B cell (primary cell): ENCODE measurements at regions not wholly inside any gene's neighbourhood (a gene's known extent, or its start where the extent isn't known, plus 50 kb on each side); places are given as distances from the start of the nearest gene placed in this dataset.

ENCODE experiments used
- ATAC-seq: fragments of 200-7000 bp; cut with Tn5 transposase; one replicate; pipeline ENCODE4 v1.10.0; 2021; ENCODE audit warnings: low read depth, mild to moderate bottlenecking, moderate number of reproducible peaks, moderate library complexity
- CTCF ChIA-PET: fragments of 350-600 bp; sonication (Branson Sonifier 250); formaldehyde crosslinking; loops from one replicate; lab custom pipeline; 2021; ENCODE audit warnings: antibody characterized with exemption, inconsistent platforms; lab: Charles Lee
- POLR2A ChIA-PET: fragments of 350-600 bp; sonication (Branson Sonifier 250); formaldehyde crosslinking; loops from one replicate; lab custom pipeline; 2021; ENCODE audit warnings: antibody characterized with exemption; lab: Charles Lee
- DNase-seq: peaks from one replicate; pipeline ENCODE4 v3.0.0; 2013
- H2AFZ ChIP-seq: 2 replicates; pipeline ENCODE4 v1.6.1; 2012; ENCODE audit warnings: mild to moderate bottlenecking, low read depth, low read length; ENCODE audit not compliant: insufficient read depth, poor library complexity, severe bottlenecking
- H3K27ac ChIP-seq, 2 donors: 1 replicate in 1 of 2; 2 replicates in 1 of 2; pipeline ENCODE4 v1.5.1; 2012 to 2013; ENCODE audit warnings: low read length in 2 of 2, mild to moderate bottlenecking in 2 of 2, moderate library complexity in 1 of 2
- H3K27me3 ChIP-seq, 4 experiments: fragments of 200-600 bp in 1 of 4; sonication (generic) in 1 of 4; replicated peaks in 1 of 4; 1 replicate in 2 of 4; 2 replicates in 2 of 4; pipeline versions ENCODE4 v1.6.1 to v1.7.0; 2013 to 2016; ENCODE audit warnings: low read length in 3 of 4, mild to moderate bottlenecking in 2 of 4, mixed read lengths in 1 of 4, moderate library complexity in 1 of 4; ENCODE audit not compliant: insufficient read depth in 4 of 4, control insufficient read depth in 3 of 4; ENCODE audit errors: control extremely low read depth in 1 of 4
- H3K36me3 ChIP-seq, 2 experiments: replicated peaks in 1 of 2; 1 replicate in 1 of 2; 2 replicates in 1 of 2; pipeline versions ENCODE4 v1.6.1 to v1.7.1; 2013; ENCODE audit warnings: low read length in 1 of 2; ENCODE audit not compliant: insufficient read depth in 2 of 2, control insufficient read depth in 1 of 2; ENCODE audit errors: control extremely low read depth in 1 of 2, extremely low read depth in 1 of 2
- H3K4me1 ChIP-seq, 2 donors: fragments of 200-600 bp in 1 of 2; sonication (generic) in 1 of 2; 1 replicate in 1 of 2; 2 replicates in 1 of 2; pipeline versions ENCODE4 v1.5.1 to v1.6.1; 2013 to 2017; ENCODE audit warnings: low read length in 2 of 2; ENCODE audit not compliant: control insufficient read depth in 2 of 2, insufficient read depth in 2 of 2
- H3K4me2 ChIP-seq: replicated peaks from 2 replicates; pipeline ENCODE3; 2012; ENCODE audit warnings: mild to moderate bottlenecking, low read depth, low read length; ENCODE audit not compliant: poor library complexity, severe bottlenecking
- H3K4me3 ChIP-seq, 5 experiments: fragments of 200-600 bp in 1 of 5; sonication (generic) in 1 of 5; 1 replicate in 3 of 5; 2 replicates in 2 of 5; pipeline versions ENCODE4 v1.5.1 to v1.7.0; 2011 to 2016; ENCODE audit warnings: low read length in 4 of 5, mild to moderate bottlenecking in 4 of 5, low read depth in 2 of 5, control low read depth in 1 of 5, moderate library complexity in 1 of 5; ENCODE audit not compliant: insufficient read depth in 1 of 5; ENCODE audit errors: control extremely low read depth in 1 of 5, extremely low read depth in 1 of 5
- H3K79me2 ChIP-seq: fragments of 200-600 bp; sonication (generic); one replicate; pipeline ENCODE4 v1.6.0; 2016; ENCODE audit warnings: low read length; ENCODE audit not compliant: control insufficient read depth, insufficient read depth
- H3K9ac ChIP-seq: fragments of 200-600 bp; sonication (generic); 2 replicates; pipeline ENCODE4 v1.6.1; 2017; ENCODE audit warnings: mild to moderate bottlenecking, low read length, moderate library complexity
- H3K9me3 ChIP-seq, 3 donors: one replicate each; pipeline versions ENCODE4 v1.6.1 to v1.7.1; 2013; ENCODE audit warnings: low read length in 2 of 3; ENCODE audit not compliant: control insufficient read depth in 2 of 3, insufficient read depth in 1 of 3; ENCODE audit errors: control extremely low read depth in 1 of 3
- H4K20me1 ChIP-seq: 2 replicates; pipeline ENCODE4 v1.6.0; 2012; ENCODE audit warnings: mild to moderate bottlenecking, low read length; ENCODE audit not compliant: insufficient read depth, control insufficient read depth, poor library complexity, severe bottlenecking
- H3K27ac Mint-ChIP-seq: one replicate; pipeline ENCODE4 v1.8.0; 2021; ENCODE audit warnings: mixed read lengths
- H3K27me3 Mint-ChIP-seq: one replicate; pipeline ENCODE4 v1.8.0; 2021; ENCODE audit warnings: mixed read lengths
- H3K4me1 Mint-ChIP-seq: one replicate; pipeline ENCODE4 v1.8.0; 2021; ENCODE audit warnings: mixed read lengths
- H3K4me3 Mint-ChIP-seq: one replicate; pipeline ENCODE4 v1.8.0; 2021; ENCODE audit warnings: mixed read lengths
- H3K9me3 Mint-ChIP-seq: one replicate; pipeline ENCODE4 v1.8.0; 2022; ENCODE audit warnings: mixed read lengths; ENCODE audit not compliant: insufficient read depth
- CTCF ChIP-seq: fragments of 200-600 bp; IDR thresholded peaks from one replicate; pipeline ENCODE4 v1.8.0; 2022; ENCODE audit warnings: antibody characterized with exemption, mild to moderate bottlenecking
- EZH2 ChIP-seq: IDR thresholded peaks from 2 replicates; pipeline ENCODE4 v1.6.1; 2012; ENCODE audit warnings: borderline replicate concordance, low read depth, mild to moderate bottlenecking, moderate library complexity, low read length; ENCODE audit not compliant: insufficient read depth, poor library complexity, severe bottlenecking
- WGBS: methylation state at CpG from one replicate; pipeline ENCODE4 v1.1.5; 2013; ENCODE audit warnings: missing lambda C conversion rate; ENCODE audit not compliant: insufficient coverage; 5-methylcytosine and 5-hydroxymethylcytosine counted together
- intact Hi-C: fragments of 100-400 bp; cut with micrococcal nuclease; formaldehyde crosslinking; loops from one replicate; pipeline ENCODE4 v1.10.0; 2022

- H3K27ac Mint-ChIP-seq, result no peak overlapping the region
- Histone ChIP-seq H3K4me3 (no peak overlapping the region), H3K27ac (no peak overlapping the region), H3K9me3 (peaks cover 0 to 3% (median 0%) of the 10 kb centered on the region in 3 donors), H3K36me3 (no peaks in the 10 kb centered on the region), H3K27me3 (no peaks in the 10 kb centered on the region), H4K20me1 (no peaks in the 10 kb centered on the region), H3K9ac (no peak overlapping the region), H3K4me2 (no peak overlapping the region), H2AFZ (no peak overlapping the region), H3K4me1 (no peaks in the 10 kb centered on the region), H3K79me2 (no peaks in the 10 kb centered on the region)
- ChIA-PET POLR2A (no interaction called here), CTCF (no interaction called here)
- H3K4me1 Mint-ChIP-seq, result no peaks in the 10 kb centered on the region
- H3K4me3 Mint-ChIP-seq, result no peak overlapping the region
- TF ChIP-seq CTCF (no peak), EZH2 (no peak)
- no CpG with 5 or more reads among the region's 2 CpGs for WGBS
- DNase-seq (no peak), ATAC-seq (no peak)
- no peaks in the 10 kb centered on the region for H3K9me3 Mint-ChIP-seq
- intact Hi-C loops, result no loop called here
- H3K27me3 Mint-ChIP-seq, result peaks cover 3% of the 10 kb centered on the region
Measured at GRCh38 chr1:99469550-99469971, 176.4 kb upstream of the PALMD start.

GRCh38 chr1:99472893-99473292 lies 173.0 kb upstream of the PALMD start:
- H3K4me1 Mint-ChIP-seq, result no peaks in the 10 kb centered on the region

More at GRCh38 chr1:99472893-99473292, 173.0 kb upstream of the PALMD start:
- CTCF ChIA-PET, result interaction anchor here (1.3 kb wide), 1 partner anchor 9 kb away, joined by 5 read pairs; no protein-coding TSS in a partner anchor
- Histone ChIP-seq H3K4me2 (no peak overlapping the region), H3K79me2 (no peaks in the 10 kb centered on the region), H3K27me3 (no peaks in the 10 kb centered on the region), H2AFZ (no peak overlapping the region), H3K4me3 (no peak overlapping the region), H3K9me3 (no peaks in the 10 kb centered on the region), H3K36me3 (no peaks in the 10 kb centered on the region), H3K4me1 (no peaks in the 10 kb centered on the region), H3K27ac (no peak overlapping the region), H3K9ac (no peak overlapping the region), H4K20me1 (no peaks in the 10 kb centered on the region)
- intact Hi-C loops, result no loop called here
- no peak for DNase-seq
- TF ChIP-seq EZH2 (no peak), CTCF (no peak)
- WGBS, result 86% methylated on average over 4 of the region's 4 CpGs
- Mint-ChIP-seq H3K4me3 (no peak overlapping the region), H3K9me3 (no peaks in the 10 kb centered on the region), H3K27me3 (no peaks in the 10 kb centered on the region), H3K27ac (no peak overlapping the region)
- ATAC-seq, result no peak
- POLR2A ChIA-PET, result no interaction called here
